HEK293 (cell line): ENCODE measurements at regions not wholly inside any gene's neighbourhood (a gene's known extent, or its start where the extent isn't known, plus 50 kb on each side); places are given as distances from the start of the nearest gene placed in this dataset.

Source experiments
- CTCF ChIA-PET: fragments of 350-600 bp; formaldehyde crosslinking; extraction: SDS; loops from one replicate; lab custom pipeline; 2021; ENCODE audit warnings: antibody characterized with exemption; lab: Yijun Ruan, JAX
- POLR2A ChIA-PET: fragments of 300-600 bp; formaldehyde crosslinking; extraction: SDS; loops from one replicate; lab custom pipeline; 2020; ENCODE audit warnings: antibody characterized with exemption, inconsistent platforms; lab: Yijun Ruan, JAX
- H3K27ac ChIP-seq: fragments of 200-500 bp; sonication (Bioruptor generic); 2 replicates; pipeline ENCODE4 v1.5.1; 2014; ENCODE audit warnings: low read depth, low read length, control low read depth, inconsistent platforms; ENCODE audit errors: extremely low read depth
- H3K36me3 ChIP-seq, 2 experiments: fragments of 200-500 bp in 1 of 2; sonication (Bioruptor generic) in 1 of 2; 1 replicate in 1 of 2; 2 replicates in 1 of 2; pipeline ENCODE4 v1.5.1; 2014 to 2017; ENCODE audit warnings: inconsistent platforms in 2 of 2, low read length in 2 of 2; ENCODE audit not compliant: control insufficient read depth in 2 of 2, insufficient read depth in 1 of 2
- H3K4me1 ChIP-seq: fragments of 200-500 bp; sonication (Bioruptor generic); 2 replicates; pipeline ENCODE4 v1.5.1; 2014; ENCODE audit warnings: mild to moderate bottlenecking, low read length, inconsistent platforms; ENCODE audit not compliant: control insufficient read depth, insufficient read depth
- H3K4me3 ChIP-seq: 2 replicates; pipeline ENCODE4 v1.5.1; 2011; ENCODE audit warnings: low read depth, mild to moderate bottlenecking, control low read depth, low read length, moderate library complexity
- H3K9me3 ChIP-seq: fragments of 200-500 bp; sonication (Bioruptor generic); 2 replicates; pipeline ENCODE4 v1.5.1; 2014; ENCODE audit warnings: low read depth, low read length, inconsistent platforms; ENCODE audit not compliant: control insufficient read depth, insufficient read depth
- AEBP2 ChIP-seq: fragments of 450-650 bp; formaldehyde crosslinking; IDR thresholded peaks from 2 replicates; pipeline ENCODE4 v1.5.1; 2016; ENCODE audit warnings: missing biosample characterization, missing genetic modification characterization, borderline replicate concordance
- ATF2 ChIP-seq: fragments of 450-650 bp; formaldehyde crosslinking; IDR thresholded peaks from 2 replicates; pipeline ENCODE4 v1.5.1; 2016; ENCODE audit warnings: missing biosample characterization, missing genetic modification characterization, low read depth
- INSM2 ChIP-seq: fragments of 450-650 bp; formaldehyde crosslinking; IDR thresholded peaks from 2 replicates; pipeline ENCODE4 v1.5.1; 2016; ENCODE audit warnings: missing biosample characterization, missing genetic modification characterization
- KLF9 ChIP-seq: fragments of 450-650 bp; formaldehyde crosslinking; IDR thresholded peaks from 2 replicates; pipeline ENCODE4 v1.5.1; 2016; ENCODE audit warnings: missing biosample characterization, missing genetic modification characterization, low read depth
- OSR2 ChIP-seq: fragments of 450-650 bp; formaldehyde crosslinking; IDR thresholded peaks from 2 replicates; pipeline ENCODE4 v1.5.1; 2016; ENCODE audit warnings: missing biosample characterization, missing genetic modification characterization
- WT1 ChIP-seq: fragments of 450-650 bp; formaldehyde crosslinking; IDR thresholded peaks from 2 replicates; pipeline ENCODE4 v1.5.1; 2016; ENCODE audit warnings: missing biosample characterization, missing genetic modification characterization
- YY2 ChIP-seq: fragments of 450-650 bp; formaldehyde crosslinking; IDR thresholded peaks from 2 replicates; pipeline ENCODE4 v1.5.1; 2016; ENCODE audit warnings: missing biosample characterization, missing genetic modification characterization
- ZBTB1 ChIP-seq: fragments of 450-650 bp; formaldehyde crosslinking; IDR thresholded peaks from 2 replicates; pipeline ENCODE4 v1.5.1; 2016; ENCODE audit warnings: missing biosample characterization, missing genetic modification characterization
- ZBTB44 ChIP-seq: fragments of 450-650 bp; IDR thresholded peaks from 2 replicates; pipeline ENCODE4 v1.5.1; 2018; ENCODE audit warnings: missing biosample characterization, mild to moderate bottlenecking, missing genetic modification characterization
- ZFP37 ChIP-seq: fragments of 450-650 bp; formaldehyde crosslinking; IDR thresholded peaks from 2 replicates; pipeline ENCODE4 v1.5.1; 2016; ENCODE audit warnings: missing biosample characterization, missing genetic modification characterization
- ZNF121 ChIP-seq: fragments of 450-650 bp; formaldehyde crosslinking; IDR thresholded peaks from 2 replicates; pipeline ENCODE4 v1.5.1; 2016; ENCODE audit warnings: missing biosample characterization, missing genetic modification characterization
- ZNF157 ChIP-seq: fragments of 450-650 bp; formaldehyde crosslinking; IDR thresholded peaks from 2 replicates; pipeline ENCODE4 v1.5.1; 2016; ENCODE audit warnings: missing biosample characterization, missing genetic modification characterization
- ZNF175 ChIP-seq: fragments of 450-650 bp; formaldehyde crosslinking; IDR thresholded peaks from 2 replicates; pipeline ENCODE4 v1.5.1; 2016; ENCODE audit warnings: missing biosample characterization, missing genetic modification characterization
- ZNF2 ChIP-seq: fragments of 450-650 bp; formaldehyde crosslinking; IDR thresholded peaks from 2 replicates; pipeline ENCODE4 v1.5.1; 2016; ENCODE audit warnings: missing biosample characterization, missing genetic modification characterization
- ZNF24 ChIP-seq: fragments of 450-650 bp; formaldehyde crosslinking; IDR thresholded peaks from 2 replicates; pipeline ENCODE4 v1.5.1; 2016; ENCODE audit warnings: missing biosample characterization, missing genetic modification characterization
- ZNF311 ChIP-seq: fragments of 450-650 bp; formaldehyde crosslinking; IDR thresholded peaks from 2 replicates; pipeline ENCODE4 v1.5.1; 2017; ENCODE audit warnings: missing biosample characterization, missing genetic modification characterization, borderline replicate concordance
- ZNF433 ChIP-seq: fragments of 450-650 bp; formaldehyde crosslinking; IDR thresholded peaks from 2 replicates; pipeline ENCODE4 v1.5.1; 2016; ENCODE audit warnings: missing biosample characterization, missing genetic modification characterization, low read depth
- ZNF510 ChIP-seq: fragments of 450-650 bp; formaldehyde crosslinking; IDR thresholded peaks from 2 replicates; pipeline ENCODE4 v1.5.1; 2018; ENCODE audit warnings: mild to moderate bottlenecking, missing genetic modification characterization, missing biosample characterization; ENCODE audit not compliant: insufficient replicate concordance
- ZNF521 ChIP-seq: fragments of 450-650 bp; formaldehyde crosslinking; IDR thresholded peaks from 2 replicates; pipeline ENCODE4 v1.5.1; 2017; ENCODE audit warnings: missing biosample characterization, mild to moderate bottlenecking, missing genetic modification characterization
- ZNF529 ChIP-seq: fragments of 450-650 bp; formaldehyde crosslinking; IDR thresholded peaks from 2 replicates; pipeline ENCODE4 v1.5.1; 2017; ENCODE audit warnings: missing genetic modification characterization, missing biosample characterization; ENCODE audit not compliant: insufficient replicate concordance
- ZNF639 ChIP-seq: fragments of 450-650 bp; formaldehyde crosslinking; IDR thresholded peaks from 2 replicates; pipeline ENCODE4 v1.5.1; 2016; ENCODE audit warnings: missing biosample characterization, missing genetic modification characterization
- ZNF660 ChIP-seq: fragments of 450-650 bp; IDR thresholded peaks from 2 replicates; pipeline ENCODE4 v1.5.1; 2018; ENCODE audit warnings: missing biosample characterization, mild to moderate bottlenecking, missing genetic modification characterization
- ZNF692 ChIP-seq: fragments of 450-650 bp; formaldehyde crosslinking; IDR thresholded peaks from 2 replicates; pipeline ENCODE4 v1.5.1; 2016; ENCODE audit warnings: missing biosample characterization, missing genetic modification characterization
- ZNF747 ChIP-seq: fragments of 450-650 bp; formaldehyde crosslinking; IDR thresholded peaks from 2 replicates; pipeline ENCODE4 v1.5.1; 2016; ENCODE audit warnings: missing biosample characterization, missing genetic modification characterization

- Histone ChIP-seq H3K27ac (no peak overlapping the region), H3K9me3 (no peaks in the 10 kb centered on the region), H3K36me3 (no peaks in the 10 kb centered on the region), H3K4me1 (no peaks in the 10 kb centered on the region)
- CTCF ChIA-PET = no interaction called here
- POLR2A ChIA-PET = no interaction called here
- TF ChIP-seq ZNF521 (tag by site-specific recombination) (no peak), ZNF747 (tag by site-specific recombination) (no peak), ZBTB44 (no peak), ATF2 (no peak), ZNF24 (tag by site-specific recombination) (no peak)
- TF ChIP-seq, all 188 proteins: peak for 0
- H3K4me3 ChIP-seq = no peak overlapping the region
Measured at GRCh38 chr14:41295734-41296133, 310.9 kb upstream of the LRFN5 start.

GRCh38 chr14:41289025-41289424, 317.7 kb upstream of the LRFN5 start:
- ChIA-PET CTCF (no interaction called here), POLR2A (no interaction called here)
- H3K27ac ChIP-seq = no peak overlapping the region
- no peaks in the 10 kb centered on the region for H3K4me1 ChIP-seq
- no peak for TF ChIP-seq INSM2
- TF ChIP-seq ZNF510 (tag by site-specific recombination) = no peak
- TF ChIP-seq KLF9 (tag by site-specific recombination) = no peak
- no peak for TF ChIP-seq ZNF692 (tag by site-specific recombination)
- TF ChIP-seq ZNF157 (tag by site-specific recombination) = no peak
- TF ChIP-seq AEBP2 (tag by site-specific recombination) = no peak
- no peak for TF ChIP-seq ZFP37 (tag by site-specific recombination)
- TF ChIP-seq ZNF639 = no peak
- TF ChIP-seq ZNF311 (tag by site-specific recombination) = no peak
- TF ChIP-seq ZNF529 (tag by site-specific recombination) = no peak
- TF ChIP-seq ZBTB1 (tag by site-specific recombination) = no peak
- no peak for TF ChIP-seq ZNF175 (tag by site-specific recombination)
- no peak for TF ChIP-seq ZNF121 (tag by site-specific recombination)
- no peak for TF ChIP-seq YY2 (tag by site-specific recombination)
- TF ChIP-seq ZNF2 (tag by site-specific recombination) = no peak
- no peak for TF ChIP-seq ZNF433
- no peak for TF ChIP-seq OSR2 (tag by site-specific recombination)
- no peak for TF ChIP-seq ZNF660 (tag by site-specific recombination)
- no peak for TF ChIP-seq WT1 (tag by site-specific recombination)
- H3K36me3 ChIP-seq = no peaks in the 10 kb centered on the region
- H3K9me3 ChIP-seq = no peaks in the 10 kb centered on the region
- no peak overlapping the region for H3K4me3 ChIP-seq
